ENCODE measurements at regions not wholly inside any gene's neighbourhood (a gene's known extent, or its start where the extent isn't known, plus 50 kb on each side); places are given as distances from the start of the nearest gene placed in this dataset.

DNA sequence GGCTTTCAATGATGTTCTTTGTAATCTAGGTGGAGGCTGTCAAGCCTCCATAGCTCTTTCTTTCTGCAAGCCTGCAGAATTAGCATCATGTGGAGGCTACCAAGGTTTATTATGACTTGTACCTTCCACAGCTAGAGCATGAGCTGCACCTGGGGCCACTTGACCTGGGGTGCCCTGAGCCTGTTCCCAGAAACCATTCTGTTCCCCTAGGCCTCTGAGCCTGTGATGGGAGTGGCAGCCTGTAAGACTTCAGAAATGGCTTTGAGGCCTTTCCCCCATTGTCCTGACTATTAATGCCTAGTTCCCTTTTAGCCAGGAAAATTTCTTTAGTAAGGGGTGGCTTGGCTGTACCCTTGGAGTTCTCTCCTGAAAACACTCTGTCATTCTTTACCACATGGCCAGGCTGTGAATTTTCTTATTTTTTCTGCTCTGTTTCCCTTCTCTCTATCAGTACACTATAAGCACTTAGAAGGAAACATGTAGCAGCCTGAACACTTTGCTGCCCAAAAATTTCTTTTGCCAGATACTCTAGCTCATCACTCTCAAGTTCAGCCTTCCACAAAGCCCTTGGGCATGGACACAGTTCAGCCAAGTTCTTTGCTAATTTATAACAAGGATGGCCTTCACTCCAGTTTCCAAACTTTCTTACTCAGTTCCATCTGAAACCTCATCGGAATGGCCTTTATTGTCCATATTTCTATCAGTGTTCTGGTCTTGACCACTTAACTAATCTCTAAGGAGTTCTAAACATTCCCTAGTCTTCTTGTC, 61.4 kb upstream of the NR3C1 start:
- DNase-seq (ENCODE audit: low spot score) = no peak

DNA sequence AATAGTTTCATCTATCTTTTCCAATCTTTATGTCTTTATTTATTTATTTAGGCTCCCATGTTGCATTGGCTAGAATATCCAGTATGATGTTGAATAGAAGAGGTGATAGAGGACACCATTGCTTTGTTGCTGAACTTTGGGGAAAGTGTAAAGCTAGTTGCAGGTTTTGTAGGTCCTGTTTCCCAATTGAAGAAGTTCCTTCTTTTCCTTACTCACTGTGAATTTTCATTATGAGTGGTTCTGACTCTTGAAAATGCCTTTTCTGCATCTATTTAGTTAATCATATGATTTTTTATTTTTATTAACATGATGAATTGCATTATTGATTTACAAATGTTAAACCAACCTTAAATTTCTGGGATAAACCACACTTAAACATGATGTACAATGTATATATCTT, 58.9 kb upstream of the NR3C1 start:
- no peak for DNase-seq (ENCODE audit: low spot score)

DNA sequence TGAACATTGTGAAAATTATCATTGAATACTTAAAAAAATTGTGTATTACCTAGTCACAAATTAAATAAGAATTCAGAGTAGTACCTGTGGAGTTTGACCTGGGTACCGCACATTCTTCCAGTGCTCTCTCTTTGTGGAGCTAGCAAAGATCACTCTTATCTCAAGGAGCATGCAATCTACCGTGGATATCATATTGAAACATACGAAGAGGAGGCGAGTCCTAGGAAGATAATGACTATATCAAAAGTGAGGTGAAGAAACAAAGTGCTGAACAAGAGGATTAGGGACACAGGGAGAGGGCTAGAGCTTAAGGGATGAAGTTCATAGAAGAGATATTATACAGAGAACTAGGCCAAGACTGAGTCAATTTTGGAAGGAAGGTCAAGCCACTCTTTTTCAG, 55.9 kb upstream of the NR3C1 start:
- DNase-seq (ENCODE audit: low spot score) = no peak

DNA sequence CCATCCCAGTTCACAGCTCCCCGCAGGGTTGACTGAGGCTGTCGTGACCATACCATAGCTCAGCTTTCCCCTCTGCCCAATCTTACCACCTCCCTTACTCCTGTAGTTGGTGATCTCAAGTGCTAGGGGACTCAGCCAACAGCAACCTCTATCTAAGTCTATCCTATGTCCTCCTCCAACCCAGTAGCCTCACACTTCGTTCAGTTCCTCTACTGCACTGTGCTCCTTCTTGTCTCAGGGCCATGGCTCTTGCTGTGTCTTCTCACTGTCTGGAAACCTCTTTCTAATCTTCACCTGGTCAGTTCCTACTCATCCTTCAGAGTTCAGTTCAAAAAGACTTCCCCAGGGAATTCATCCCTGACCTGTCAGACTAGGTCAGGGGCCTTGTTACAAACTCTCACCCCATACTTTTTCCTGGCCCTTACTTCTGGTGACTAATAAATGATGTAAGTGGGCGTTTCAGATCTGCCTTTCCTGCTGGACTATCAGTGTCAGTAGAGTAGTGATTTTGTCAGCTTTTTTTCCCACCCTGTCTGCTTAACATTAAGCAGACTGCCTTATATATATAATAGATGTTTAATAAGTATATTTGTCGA, 53.6 kb upstream of the NR3C1 start:
- no peak for DNase-seq (ENCODE audit: low spot score)

DNA sequence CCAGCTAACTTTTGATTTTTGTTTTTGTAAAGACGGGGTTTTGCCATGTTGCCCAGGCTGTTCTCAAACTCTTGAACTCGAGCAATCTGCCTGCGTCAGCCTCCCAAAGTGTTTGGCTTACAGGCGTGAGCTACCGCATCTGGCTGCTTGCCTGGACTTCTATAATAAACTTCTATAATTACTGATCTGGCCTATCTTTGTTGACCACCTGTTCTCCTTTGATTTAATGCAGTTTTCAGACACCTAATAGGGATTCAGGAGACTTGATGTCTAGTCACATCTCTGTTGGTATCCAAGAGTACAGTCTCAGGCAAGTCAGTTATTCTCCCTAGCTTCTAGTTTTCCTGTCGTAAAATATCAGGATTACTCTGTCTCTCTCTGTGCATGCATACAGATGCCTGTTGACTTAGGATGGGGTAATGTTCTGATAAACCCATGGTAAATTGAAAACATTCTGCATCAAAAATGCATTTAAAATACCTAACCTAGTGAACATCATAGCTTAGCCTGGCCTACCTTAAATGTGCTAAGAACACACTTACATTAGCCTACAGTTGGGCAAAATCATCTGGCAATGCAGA, 51.5 kb upstream of the NR3C1 start:
- no peak for DNase-seq (ENCODE audit: low spot score)

DNA sequence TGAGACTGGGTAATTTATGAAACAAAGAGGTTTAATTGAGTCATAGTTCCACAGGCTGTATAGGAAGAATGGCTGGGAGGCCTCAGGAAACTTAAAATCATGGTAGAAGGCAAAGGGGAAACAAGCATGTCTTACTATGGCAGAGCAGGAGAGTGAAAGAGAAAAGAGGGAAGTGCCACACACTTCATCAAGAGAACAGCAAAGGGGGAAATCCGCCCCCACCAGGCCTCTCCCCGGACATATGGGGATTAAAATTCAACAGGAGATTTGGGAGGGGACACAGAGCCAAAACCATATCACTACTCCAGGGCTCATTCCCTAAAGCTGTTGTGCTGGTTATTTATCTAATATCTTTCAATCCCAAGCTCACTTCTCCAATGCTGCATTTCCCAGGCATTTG, 50.2 kb upstream of the NR3C1 start:
- no peak for DNase-seq (ENCODE audit: low spot score)

All from ecto neural progenitor cell (in vitro differentiated cells).